Astrocyte (in vitro differentiated cells and primary cell): ENCODE measurements at regions not wholly inside any gene's neighbourhood (a gene's known extent, or its start where the extent isn't known, plus 50 kb on each side); places are given as distances from the start of the nearest gene placed in this dataset.

Source experiments
- EZH2 ChIP-seq: IDR thresholded peaks from 2 replicates; pipeline ENCODE4 v1.6.1; 2012; ENCODE audit warnings: mild to moderate bottlenecking, low read length, inconsistent platforms; ENCODE audit not compliant: insufficient read depth
- TF ChIP-seq, protein P1 (sequence below): IDR thresholded peaks from 2 replicates; pipeline ENCODE4 v1.5.1; 2011; ENCODE audit warnings: low read depth, mild to moderate bottlenecking, inconsistent platforms, low read length, moderate library complexity; ENCODE audit not compliant: insufficient read depth

DNA sequence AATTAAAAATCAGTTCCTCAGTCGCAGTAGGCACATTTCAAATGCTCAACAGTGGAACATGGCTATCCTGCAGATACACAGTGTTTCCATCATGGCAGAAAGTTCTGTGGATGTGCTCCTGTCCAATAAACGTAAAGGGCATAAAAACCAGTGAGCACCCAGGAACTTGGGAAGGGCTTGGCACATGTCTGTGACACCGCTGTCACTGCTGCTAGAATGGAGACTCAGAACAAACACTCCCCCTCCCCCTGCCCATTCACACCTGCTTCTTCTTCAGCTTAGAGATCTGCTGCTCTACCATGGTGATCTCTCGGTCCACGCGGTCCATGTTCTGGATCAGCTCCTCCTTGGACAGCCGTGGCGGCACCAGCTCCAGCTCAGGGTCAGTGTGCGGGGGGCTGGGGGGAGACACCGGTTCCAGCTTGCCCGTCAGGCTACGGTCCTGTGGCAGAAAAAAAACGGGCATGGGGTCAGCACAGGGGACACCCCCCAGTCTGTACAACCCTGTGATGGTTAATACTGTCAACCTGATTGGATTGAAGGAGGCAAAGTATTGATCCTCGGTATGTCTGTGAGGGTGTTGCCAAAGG lies 94.6 kb downstream of the NCOR2 start:
- TF ChIP-seq, protein P1, sequence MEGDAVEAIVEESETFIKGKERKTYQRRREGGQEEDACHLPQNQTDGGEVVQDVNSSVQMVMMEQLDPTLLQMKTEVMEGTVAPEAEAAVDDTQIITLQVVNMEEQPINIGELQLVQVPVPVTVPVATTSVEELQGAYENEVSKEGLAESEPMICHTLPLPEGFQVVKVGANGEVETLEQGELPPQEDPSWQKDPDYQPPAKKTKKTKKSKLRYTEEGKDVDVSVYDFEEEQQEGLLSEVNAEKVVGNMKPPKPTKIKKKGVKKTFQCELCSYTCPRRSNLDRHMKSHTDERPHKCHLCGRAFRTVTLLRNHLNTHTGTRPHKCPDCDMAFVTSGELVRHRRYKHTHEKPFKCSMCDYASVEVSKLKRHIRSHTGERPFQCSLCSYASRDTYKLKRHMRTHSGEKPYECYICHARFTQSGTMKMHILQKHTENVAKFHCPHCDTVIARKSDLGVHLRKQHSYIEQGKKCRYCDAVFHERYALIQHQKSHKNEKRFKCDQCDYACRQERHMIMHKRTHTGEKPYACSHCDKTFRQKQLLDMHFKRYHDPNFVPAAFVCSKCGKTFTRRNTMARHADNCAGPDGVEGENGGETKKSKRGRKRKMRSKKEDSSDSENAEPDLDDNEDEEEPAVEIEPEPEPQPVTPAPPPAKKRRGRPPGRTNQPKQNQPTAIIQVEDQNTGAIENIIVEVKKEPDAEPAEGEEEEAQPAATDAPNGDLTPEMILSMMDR: no peak
- no peak for TF ChIP-seq EZH2
